Uterus (tissue), 3 donors: ENCODE measurements at regions not wholly inside any gene's neighbourhood (a gene's known extent, or its start where the extent isn't known, plus 50 kb on each side); places are given as distances from the start of the nearest gene placed in this dataset.

ENCODE experiments used
- DNase-seq, 2 donors: peaks; one replicate each; pipeline ENCODE4 v3.0.0-alpha.2; 2019 to 2020
- H3K27ac ChIP-seq, 2 donors: fragments of 200-600 bp; sonication (generic); 1 replicate in 1 of 2; 2 replicates in 1 of 2; pipeline ENCODE4 v1.5.1; 2016 to 2018
- H3K27me3 ChIP-seq, 2 donors: fragments of 200-600 bp; sonication (generic); one replicate each; pipeline ENCODE4 v1.5.1; 2018 to 2019; ENCODE audit warnings: control low read depth in 1 of 2
- H3K36me3 ChIP-seq, 2 donors: fragments of 200-600 bp; sonication (generic); one replicate each; pipeline ENCODE4 v1.5.1; 2019; ENCODE audit warnings: control low read depth in 1 of 2
- H3K4me1 ChIP-seq, 2 donors: fragments of 200-600 bp; sonication (generic); one replicate each; pipeline ENCODE4 v1.5.1; 2018 to 2019; ENCODE audit warnings: control low read depth in 1 of 2
- H3K4me3 ChIP-seq, 2 donors: fragments of 200-600 bp; sonication (generic); 1 replicate in 1 of 2; 2 replicates in 1 of 2; pipeline ENCODE4 v1.5.1; 2018 to 2019; ENCODE audit warnings: mild to moderate bottlenecking in 1 of 2
- H3K9me3 ChIP-seq, 2 donors: fragments of 200-600 bp; sonication (generic); one replicate each; pipeline ENCODE4 v1.5.1; 2019; ENCODE audit warnings: control low read depth in 1 of 2
- POLR2A ChIP-seq, 2 donors: fragments of 450-650 bp; IDR thresholded peaks; one replicate each; pipeline ENCODE4 v1.6.1; 2016; ENCODE audit warnings: antibody characterized with exemption in 2 of 2, mild to moderate bottlenecking in 1 of 2, moderate library complexity in 1 of 2
- intact Hi-C: fragments of 100-400 bp; cut with DNase I; formaldehyde crosslinking; loops from one replicate; pipeline ENCODE4 v1.15.1; 2023; ENCODE audit warnings: low total_unique reads
- TF ChIP-seq, protein P1 (sequence below), 4 experiments: fragments of 200-600 bp in 2 of 4; fragments of 450-650 bp in 2 of 4; sonication (generic) in 2 of 4; IDR thresholded peaks; one replicate each; pipeline ENCODE4 v1.5.1; 2016 to 2019; ENCODE audit warnings: antibody characterized with exemption in 4 of 4, mild to moderate bottlenecking in 2 of 4, moderate library complexity in 1 of 4
- donor health status: DM: yes; HTN: yes; CAD: no.

DNA sequence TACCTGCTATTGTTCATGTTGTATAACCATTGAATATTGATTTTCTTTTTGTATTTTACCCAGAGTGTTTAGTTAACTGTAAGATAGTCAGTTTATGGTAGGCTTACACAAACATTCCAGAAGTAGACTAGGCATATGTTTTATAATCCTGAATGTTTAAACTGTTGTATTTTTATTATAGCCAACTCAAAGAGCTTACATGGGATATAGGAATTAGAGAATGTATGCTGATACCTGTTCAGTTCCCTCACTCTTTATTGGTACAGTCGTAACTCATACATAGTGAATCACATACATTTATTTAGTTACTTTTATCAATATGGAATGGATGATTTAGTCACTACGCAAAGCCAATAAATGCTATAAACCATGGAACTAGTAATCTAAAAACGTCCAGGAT is 657.9 kb downstream of the SLITRK5 start:
- Histone ChIP-seq H3K36me3 (no peaks in the 10 kb centered on the region), H3K27me3 (no peaks in the 10 kb centered on the region), H3K4me1 (no peaks in the 10 kb centered on the region), H3K4me3 (no peak overlapping the region), H3K9me3 (no peaks in the 10 kb centered on the region), H3K27ac (no peak overlapping the region)
- DNase-seq = no peak
- TF ChIP-seq POLR2A (IDR thresholded peaks at IDR 0.05) = no peak
- TF ChIP-seq, protein P1, sequence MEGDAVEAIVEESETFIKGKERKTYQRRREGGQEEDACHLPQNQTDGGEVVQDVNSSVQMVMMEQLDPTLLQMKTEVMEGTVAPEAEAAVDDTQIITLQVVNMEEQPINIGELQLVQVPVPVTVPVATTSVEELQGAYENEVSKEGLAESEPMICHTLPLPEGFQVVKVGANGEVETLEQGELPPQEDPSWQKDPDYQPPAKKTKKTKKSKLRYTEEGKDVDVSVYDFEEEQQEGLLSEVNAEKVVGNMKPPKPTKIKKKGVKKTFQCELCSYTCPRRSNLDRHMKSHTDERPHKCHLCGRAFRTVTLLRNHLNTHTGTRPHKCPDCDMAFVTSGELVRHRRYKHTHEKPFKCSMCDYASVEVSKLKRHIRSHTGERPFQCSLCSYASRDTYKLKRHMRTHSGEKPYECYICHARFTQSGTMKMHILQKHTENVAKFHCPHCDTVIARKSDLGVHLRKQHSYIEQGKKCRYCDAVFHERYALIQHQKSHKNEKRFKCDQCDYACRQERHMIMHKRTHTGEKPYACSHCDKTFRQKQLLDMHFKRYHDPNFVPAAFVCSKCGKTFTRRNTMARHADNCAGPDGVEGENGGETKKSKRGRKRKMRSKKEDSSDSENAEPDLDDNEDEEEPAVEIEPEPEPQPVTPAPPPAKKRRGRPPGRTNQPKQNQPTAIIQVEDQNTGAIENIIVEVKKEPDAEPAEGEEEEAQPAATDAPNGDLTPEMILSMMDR (IDR thresholded peaks at IDR 0.05) = no peak
- intact Hi-C loops = no loop called here

DNA sequence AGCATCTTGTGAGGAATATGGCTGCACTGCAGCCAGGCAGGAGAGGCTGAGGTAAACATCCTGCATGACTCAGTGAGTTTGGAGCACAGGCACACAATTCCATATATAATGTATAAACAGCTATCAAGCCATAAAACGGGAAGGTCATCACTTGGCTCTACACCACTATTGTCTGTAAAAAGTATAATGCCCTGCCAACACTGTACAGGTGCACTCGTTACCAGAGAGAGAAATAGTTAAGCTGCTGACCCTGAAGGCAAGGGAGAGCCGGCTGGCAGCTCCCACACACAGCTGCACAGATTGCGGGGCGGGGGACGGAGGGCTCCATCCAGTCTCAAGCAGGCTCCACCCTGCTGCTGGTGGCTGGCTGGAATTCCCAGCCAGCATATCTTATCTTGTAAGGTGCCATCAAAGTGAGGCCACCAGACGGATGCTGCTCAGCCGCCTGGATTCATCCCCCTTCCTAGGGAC is 668.1 kb downstream of the SLITRK5 start:
- H3K27ac ChIP-seq = no peak overlapping the region
- TF ChIP-seq, protein P1 (IDR thresholded peaks at IDR 0.05) = no peak
- TF ChIP-seq POLR2A (IDR thresholded peaks at IDR 0.05) = no peak
- no peak for DNase-seq
- H3K4me1 ChIP-seq = no peaks in the 10 kb centered on the region
- no peaks in the 10 kb centered on the region for H3K36me3 ChIP-seq
- H3K4me3 ChIP-seq = no peak overlapping the region
- no peaks in the 10 kb centered on the region for H3K27me3 ChIP-seq
- intact Hi-C loops = no loop called here
- no peaks in the 10 kb centered on the region for H3K9me3 ChIP-seq

DNA sequence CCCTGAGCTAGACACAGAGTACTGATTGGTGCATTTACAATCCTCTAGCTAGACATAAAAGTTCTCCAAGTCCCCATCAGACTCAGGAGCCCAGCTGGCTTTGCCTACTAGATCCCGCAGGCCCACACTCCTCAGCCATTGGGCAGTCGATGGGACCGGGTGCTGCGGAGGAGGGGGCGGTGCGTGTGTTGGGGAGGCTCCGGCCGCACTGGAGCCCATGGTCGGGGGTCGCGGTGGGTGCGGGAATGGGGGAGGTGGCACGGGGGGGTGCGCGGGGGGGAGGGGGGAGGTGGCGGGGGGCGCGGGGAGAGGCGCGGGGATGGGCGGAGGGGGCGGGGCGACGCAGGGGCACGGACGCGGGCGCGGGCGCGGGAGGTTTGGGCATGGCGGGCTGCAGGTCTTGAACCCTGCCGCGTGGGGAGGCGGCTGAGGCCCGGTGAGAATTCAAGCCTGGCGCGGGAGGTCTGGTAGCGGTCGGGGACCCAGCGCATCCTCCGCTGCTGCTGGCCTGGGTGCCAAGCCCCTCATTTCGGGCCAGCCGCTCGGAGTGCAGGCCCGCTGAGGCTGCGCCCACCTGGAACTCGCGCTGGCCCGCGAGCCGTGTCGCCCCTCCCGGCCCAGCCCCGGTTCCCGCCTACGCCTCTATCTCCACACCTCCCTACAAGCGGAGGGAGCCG is 674.1 kb downstream of the SLITRK5 start:
- Histone ChIP-seq H3K9me3 (no peaks in the 10 kb centered on the region), H3K4me3 (no peak overlapping the region)

DNA sequence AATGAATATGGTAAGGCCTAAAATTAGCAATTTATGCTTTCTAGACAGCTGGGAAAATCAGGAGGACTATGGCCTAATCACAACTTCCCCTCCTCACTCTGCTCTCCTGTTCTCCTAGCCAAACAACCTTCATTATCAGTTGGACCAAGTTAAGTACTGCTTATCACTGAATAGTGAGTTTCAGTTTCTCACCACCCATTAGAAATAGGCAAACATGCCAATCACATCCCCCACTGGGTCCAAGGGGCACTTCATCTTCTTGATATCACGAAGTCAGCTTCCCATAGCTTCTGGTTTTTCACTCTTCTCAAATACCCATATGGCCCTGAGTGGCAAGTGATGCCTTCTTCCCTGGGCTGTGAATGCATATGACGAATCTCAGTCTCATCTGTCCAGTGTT is 689.6 kb downstream of the SLITRK5 start:
- no peak overlapping the region for H3K4me3 ChIP-seq
- no peaks in the 10 kb centered on the region for H3K4me1 ChIP-seq
- no peak overlapping the region for H3K27ac ChIP-seq
- H3K36me3 ChIP-seq = no peaks in the 10 kb centered on the region
- intact Hi-C loops = no loop called here
- no peaks in the 10 kb centered on the region for H3K27me3 ChIP-seq
- no peak for TF ChIP-seq POLR2A (IDR thresholded peaks at IDR 0.05)
- TF ChIP-seq, protein P1 (IDR thresholded peaks at IDR 0.05) = no peak
- H3K9me3 ChIP-seq = no peaks in the 10 kb centered on the region
- no peak for DNase-seq

More for the DNA sequence above, 674.1 kb downstream of the SLITRK5 start:
- Histone ChIP-seq H3K27me3 (no peaks in the 10 kb centered on the region), H3K36me3 (no peaks in the 10 kb centered on the region), H3K4me1 (no peaks in the 10 kb centered on the region), H3K27ac (no peak overlapping the region)
- intact Hi-C loops = no loop called here
- TF ChIP-seq, protein P1 (IDR thresholded peaks at IDR 0.05) = no peak
- no peak for TF ChIP-seq POLR2A (IDR thresholded peaks at IDR 0.05)
- DNase-seq = no peak

DNA sequence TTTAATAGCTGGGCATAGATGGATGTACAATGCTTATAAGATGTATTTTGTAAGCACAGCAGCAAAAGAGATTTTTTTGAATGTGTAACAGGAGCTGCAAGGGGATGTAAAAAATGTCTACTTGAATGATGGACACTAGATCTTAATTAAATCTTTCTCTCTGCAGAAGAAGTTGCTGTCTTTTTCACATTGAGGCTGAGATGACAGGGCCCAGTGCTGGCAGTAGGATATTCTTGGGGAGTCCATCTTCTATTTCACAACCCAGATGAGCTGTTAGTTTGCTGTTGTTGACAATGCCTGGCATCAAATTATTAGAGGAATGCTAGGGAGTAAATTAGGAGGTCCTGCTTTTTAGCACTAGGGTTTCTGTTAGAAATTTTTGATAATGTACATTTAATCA is 698.7 kb downstream of the SLITRK5 start:
- Histone ChIP-seq H3K27ac (no peak overlapping the region), H3K4me1 (no peaks in the 10 kb centered on the region), H3K36me3 (no peaks in the 10 kb centered on the region), H3K27me3 (no peaks in the 10 kb centered on the region), H3K4me3 (no peak overlapping the region), H3K9me3 (no peaks in the 10 kb centered on the region)
- intact Hi-C loops = no loop called here
- TF ChIP-seq, protein P1 (IDR thresholded peaks at IDR 0.05) = no peak
- no peak for TF ChIP-seq POLR2A (IDR thresholded peaks at IDR 0.05)
- DNase-seq = no peak
